ENCODE measurements at regions not wholly inside any gene's neighbourhood (a gene's known extent, or its start where the extent isn't known, plus 50 kb on each side); places are given as distances from the start of the nearest gene placed in this dataset.

GRCh38 chr4:41369680-41370079 is 113.0 kb downstream of the UCHL1 start:
- TF ChIP-seq CTCF (IDR thresholded peaks at IDR 0.05) (no peak), POLR2A (IDR thresholded peaks at IDR 0.05) (no peak), POLR2AphosphoS5 (IDR thresholded peaks at IDR 0.05) (no peak)

Measured in prostate gland (tissue), 2 donors.